GM19025 (cell line): ENCODE measurements at regions not wholly inside any gene's neighbourhood (a gene's known extent, or its start where the extent isn't known, plus 50 kb on each side); places are given as distances from the start of the nearest gene placed in this dataset.
A peak's percentile ranks its signal among the peaks of the same experiment; 100 is the strongest.
"Not testable (repeated sequence)": the region's sequence is repeated elsewhere in the genome, so short reads cannot be mapped to it uniquely, and the experiment has no call there.

Experiments
- ATAC-seq: cut with Tn5 transposase; IDR thresholded peaks from one replicate; pipeline ENCODE4 v1.9.1; 2021; ENCODE audit warnings: mild to moderate bottlenecking, low read depth, moderate library complexity; ENCODE audit not compliant: unreplicated experiment

- no peak for ATAC-seq
Observed at GRCh38 chr10:28387140-28387539, 84.3 kb upstream of the MPP7 start.

- no peak for ATAC-seq
Observed at GRCh38 chr10:28391283-28391682, 88.4 kb upstream of the MPP7 start.

GRCh38 chr10:28393956-28394568 lies 91.2 kb upstream of the MPP7 start:
- ATAC-seq: peak; percentile 64

GRCh38 chr10:28396331-28396730 lies 93.5 kb upstream of the MPP7 start:
- ATAC-seq: no peak

- ATAC-seq: no peak
Observed at GRCh38 chr10:28397229-28397628, 94.4 kb upstream of the MPP7 start.

- no peak for ATAC-seq
Observed at GRCh38 chr10:28400176-28400575, 97.3 kb upstream of the MPP7 start.

- ATAC-seq: no peak
Observed at GRCh38 chr10:28400681-28401080, 97.8 kb upstream of the MPP7 start.

GRCh38 chr10:28402611-28403073 lies 99.8 kb upstream of the MPP7 start:
- not testable (repeated sequence) for ATAC-seq

GRCh38 chr10:28403090-28403489 lies 100.2 kb upstream of the MPP7 start:
- ATAC-seq: no peak

GRCh38 chr10:28408237-28408777 lies 105.4 kb upstream of the MPP7 start:
- no peak for ATAC-seq

- no peak for ATAC-seq
Observed at GRCh38 chr10:28410420-28411135, 107.7 kb upstream of the MPP7 start.

GRCh38 chr10:28411136-28411460 lies 108.2 kb upstream of the MPP7 start:
- ATAC-seq: no peak

- no peak for ATAC-seq
Observed at GRCh38 chr10:28411648-28412047, 108.8 kb upstream of the MPP7 start.

GRCh38 chr10:28418069-28418468 lies 114.8 kb upstream of the WAC start:
- ATAC-seq: no peak

GRCh38 chr10:28425422-28425821 lies 107.5 kb upstream of the WAC start:
- ATAC-seq: no peak

GRCh38 chr10:28426392-28427159 lies 106.3 kb upstream of the WAC start:
- ATAC-seq: no peak

- ATAC-seq: no peak
Observed at GRCh38 chr10:28427376-28427775, 105.5 kb upstream of the WAC start.

- ATAC-seq: no peak
Observed at GRCh38 chr10:28429045-28429444, 103.9 kb upstream of the WAC start.

- no peak for ATAC-seq
Observed at GRCh38 chr10:28429573-28430216, 103.2 kb upstream of the WAC start.

GRCh38 chr10:28431139-28431538 lies 101.8 kb upstream of the WAC start:
- no peak for ATAC-seq

- ATAC-seq: no peak
Observed at GRCh38 chr10:28432210-28432676, 100.7 kb upstream of the WAC start.
